Trophoblast cell (in vitro differentiated cells and primary cell): ENCODE measurements at regions not wholly inside any gene's neighbourhood (a gene's known extent, or its start where the extent isn't known, plus 50 kb on each side); places are given as distances from the start of the nearest gene placed in this dataset.

ENCODE experiments used
- DNase-seq, 2 donors: peaks; one replicate each; pipeline ENCODE4 v3.0.0-alpha.2; 2016
- H2AFZ ChIP-seq: 2 replicates; pipeline ENCODE4 v1.6.1; 2013; ENCODE audit warnings: low read length, moderate library complexity, mild to moderate bottlenecking; ENCODE audit not compliant: insufficient read depth, poor library complexity
- H2AK5ac ChIP-seq: 2 replicates; pipeline ENCODE4 v1.6.1; 2013; ENCODE audit warnings: mild to moderate bottlenecking, low read length
- H2BK120ac ChIP-seq: 2 replicates; pipeline ENCODE4 v1.6.1; 2013; ENCODE audit warnings: low read length, mild to moderate bottlenecking, moderate library complexity; ENCODE audit not compliant: insufficient read depth, poor library complexity
- H2BK12ac ChIP-seq: 2 replicates; pipeline ENCODE4 v1.6.1; 2013; ENCODE audit warnings: mild to moderate bottlenecking, low read length, moderate library complexity
- H2BK5ac ChIP-seq: 2 replicates; pipeline ENCODE4 v1.6.1; 2013; ENCODE audit warnings: low read length, low read depth, moderate library complexity, mild to moderate bottlenecking; ENCODE audit not compliant: poor library complexity
- H3K14ac ChIP-seq: 2 replicates; pipeline ENCODE4 v1.6.1; 2013; ENCODE audit warnings: mild to moderate bottlenecking, low read length
- H3K18ac ChIP-seq: 2 replicates; pipeline ENCODE4 v1.6.1; 2013; ENCODE audit warnings: mild to moderate bottlenecking, low read length
- H3K23ac ChIP-seq: 2 replicates; pipeline ENCODE4 v1.6.1; 2013; ENCODE audit warnings: low read length
- H3K27ac ChIP-seq: 2 replicates; pipeline ENCODE4 v1.5.1; 2013; ENCODE audit warnings: low read depth, mild to moderate bottlenecking, inconsistent platforms, low read length, moderate library complexity
- H3K27me3 ChIP-seq: 2 replicates; pipeline ENCODE4 v1.6.1; 2013; ENCODE audit warnings: inconsistent platforms, mild to moderate bottlenecking, low read length, moderate library complexity; ENCODE audit not compliant: insufficient read depth
- H3K36me3 ChIP-seq, 2 experiments: 1 replicate in 1 of 2; 2 replicates in 1 of 2; pipeline ENCODE4 v1.6.1; 2013; ENCODE audit warnings: low read length in 2 of 2, mild to moderate bottlenecking in 2 of 2, moderate library complexity in 1 of 2; ENCODE audit not compliant: insufficient read depth in 2 of 2, control insufficient read depth in 1 of 2
- H3K4ac ChIP-seq: 2 replicates; pipeline ENCODE4 v1.6.1; 2013; ENCODE audit warnings: low read depth, mild to moderate bottlenecking, low read length, moderate library complexity
- H3K4me1 ChIP-seq, 2 experiments: 1 replicate in 1 of 2; 2 replicates in 1 of 2; pipeline ENCODE4 v1.6.1; 2013; ENCODE audit warnings: low read length in 2 of 2, mild to moderate bottlenecking in 2 of 2, moderate library complexity in 1 of 2; ENCODE audit not compliant: insufficient read depth in 2 of 2, control insufficient read depth in 1 of 2
- H3K4me2 ChIP-seq: 2 replicates; pipeline ENCODE4 v1.6.1; 2013; ENCODE audit warnings: inconsistent platforms, mild to moderate bottlenecking, low read length, moderate library complexity
- H3K4me3 ChIP-seq: 2 replicates; pipeline ENCODE4 v1.5.1; 2013; ENCODE audit warnings: mild to moderate bottlenecking, low read depth, low read length, inconsistent platforms
- H3K79me1 ChIP-seq: one replicate; pipeline ENCODE4 v1.6.1; 2013; ENCODE audit warnings: low read length
- H3K79me2 ChIP-seq: 2 replicates; pipeline ENCODE4 v1.6.1; 2013; ENCODE audit warnings: low read length, mild to moderate bottlenecking; ENCODE audit not compliant: control insufficient read depth, insufficient read depth, poor library complexity
- H3K9ac ChIP-seq: 2 replicates; pipeline ENCODE4 v1.6.1; 2013; ENCODE audit warnings: mild to moderate bottlenecking, low read length
- H3K9me3 ChIP-seq: 2 replicates; pipeline ENCODE4 v1.6.1; 2013; ENCODE audit warnings: low read depth, mild to moderate bottlenecking, control low read depth, inconsistent platforms, low read length; ENCODE audit not compliant: insufficient read depth
- H4K12ac ChIP-seq: 2 replicates; pipeline ENCODE4 v1.6.1; 2013; ENCODE audit warnings: low read depth, mild to moderate bottlenecking, low read length, moderate library complexity
- H4K8ac ChIP-seq: 2 replicates; pipeline ENCODE4 v1.6.1; 2013; ENCODE audit warnings: low read depth, mild to moderate bottlenecking, low read length, moderate library complexity
- H4K91ac ChIP-seq: one replicate; pipeline ENCODE4 v1.6.1; 2013; ENCODE audit warnings: low read depth, mild to moderate bottlenecking, low read length, moderate library complexity
- WGBS: extraction: QIAGEN DNeasy Blood & Tissue Kit; methylation state at CpG from one replicate; pipeline ENCODE4 v1.1.7; 2013; ENCODE audit warnings: missing lambda C conversion rate; ENCODE audit not compliant: insufficient read length, insufficient coverage; ENCODE audit errors: extremely low coverage; 5-methylcytosine and 5-hydroxymethylcytosine counted together

GRCh38 chr2:223465793-223466192 is 136.4 kb downstream of the SCG2 start:
- no peak overlapping the region for H2BK120ac ChIP-seq
- H3K4me1 ChIP-seq = peaks cover 4% of the 10 kb centered on the region in 2 experiments
- H3K27me3 ChIP-seq = no peaks in the 10 kb centered on the region
- no peak overlapping the region for H4K12ac ChIP-seq
- no peak overlapping the region for H3K4me3 ChIP-seq
- H3K4me2 ChIP-seq = no peak overlapping the region
- H3K27ac ChIP-seq = no peak overlapping the region
- no peak overlapping the region for H2BK5ac ChIP-seq
- no peak overlapping the region for H3K14ac ChIP-seq
- no CpG with 5 or more reads among the region's 2 CpGs for WGBS
- no peaks in the 10 kb centered on the region for H3K9me3 ChIP-seq
- H2BK12ac ChIP-seq = no peak overlapping the region
- H4K8ac ChIP-seq = no peak overlapping the region
- H3K79me2 ChIP-seq = no peaks in the 10 kb centered on the region
- no peak overlapping the region for H3K18ac ChIP-seq
- no peak overlapping the region for H2AFZ ChIP-seq
- H3K79me1 ChIP-seq = no peaks in the 10 kb centered on the region
- DNase-seq = peak; percentile 11 to 39
- H3K4ac ChIP-seq = no peak overlapping the region
- H3K9ac ChIP-seq = no peak overlapping the region
- H2AK5ac ChIP-seq = no peak overlapping the region
- H3K36me3 ChIP-seq = no peaks in the 10 kb centered on the region
- H3K23ac ChIP-seq = no peak overlapping the region
- no peak overlapping the region for H4K91ac ChIP-seq

DNA sequence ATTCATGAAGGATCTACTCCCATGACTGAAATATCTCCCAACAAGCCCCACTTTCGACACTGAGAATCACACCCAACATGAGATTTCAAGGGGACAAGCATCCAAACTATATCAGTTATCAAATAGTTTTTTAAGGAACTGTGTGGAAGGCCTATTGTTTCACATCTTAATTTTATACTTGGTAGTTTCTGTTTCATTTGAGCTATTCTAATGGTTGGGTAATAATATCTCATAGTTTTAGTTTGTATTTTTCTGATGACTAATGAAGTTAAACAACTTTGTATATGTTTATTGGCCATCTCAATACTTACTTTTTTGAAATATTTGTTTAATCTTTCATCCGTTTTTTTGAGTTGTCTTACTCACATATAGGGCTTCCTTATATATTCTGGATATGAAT is 135.0 kb downstream of the SCG2 start:
- no peak overlapping the region for H3K27ac ChIP-seq
- no peaks in the 10 kb centered on the region for H3K79me2 ChIP-seq
- no peaks in the 10 kb centered on the region for H3K9me3 ChIP-seq
- no peaks in the 10 kb centered on the region for H3K27me3 ChIP-seq
- no peak overlapping the region for H3K18ac ChIP-seq
- no peak overlapping the region for H3K23ac ChIP-seq
- no peak overlapping the region for H4K8ac ChIP-seq
- no peak overlapping the region for H2AK5ac ChIP-seq
- no peak overlapping the region for H2AFZ ChIP-seq
- no peaks in the 10 kb centered on the region for H3K79me1 ChIP-seq
- H3K4me1 ChIP-seq = peaks cover 2% of the 10 kb centered on the region in 2 experiments
- H2BK12ac ChIP-seq = no peak overlapping the region
- no peak overlapping the region for H4K12ac ChIP-seq
- WGBS = no CpG with 5 or more reads among the region's 2 CpGs
- H3K36me3 ChIP-seq = no peaks in the 10 kb centered on the region
- no peak for DNase-seq
- H3K4ac ChIP-seq = no peak overlapping the region
- H2BK5ac ChIP-seq = no peak overlapping the region
- no peak overlapping the region for H4K91ac ChIP-seq
- no peak overlapping the region for H3K9ac ChIP-seq
- H3K4me2 ChIP-seq = no peak overlapping the region
- no peak overlapping the region for H2BK120ac ChIP-seq
- no peak overlapping the region for H3K4me3 ChIP-seq
- no peak overlapping the region for H3K14ac ChIP-seq

DNA sequence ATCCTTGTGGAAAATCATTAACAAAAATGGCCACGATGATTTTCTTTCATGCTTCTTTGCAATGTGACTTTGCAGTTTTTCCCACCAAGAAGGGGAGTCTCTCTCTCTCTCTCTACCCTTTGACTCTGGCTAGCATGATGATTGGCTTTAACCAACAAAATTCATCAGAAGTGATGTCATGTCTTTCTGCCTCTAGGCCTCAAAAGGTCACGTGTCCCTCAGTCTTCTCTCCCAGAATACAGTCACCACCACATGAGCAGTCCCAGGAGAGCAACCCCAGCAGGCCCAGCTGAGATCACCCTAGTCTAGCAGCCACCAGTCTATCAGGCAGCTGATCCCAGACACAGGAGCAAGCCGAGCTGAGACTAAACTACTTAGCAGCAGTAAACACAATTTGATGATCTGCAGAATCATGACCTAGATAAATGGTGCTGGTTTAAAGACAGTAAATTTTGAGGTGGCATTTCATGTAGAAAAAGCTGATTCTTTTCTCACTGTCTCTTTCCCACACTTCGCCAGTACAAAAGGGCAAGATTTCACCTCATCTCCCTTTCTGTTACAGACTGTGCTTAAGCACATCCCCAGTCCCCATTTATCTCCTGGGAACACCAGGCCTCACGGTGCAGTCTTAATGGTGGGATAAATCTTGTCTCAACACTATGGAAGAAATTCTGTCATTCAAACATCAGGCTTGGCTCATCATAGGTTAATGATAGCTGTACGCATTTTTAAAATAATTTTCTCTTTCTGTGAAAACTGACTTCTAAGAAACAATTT is 132.7 kb downstream of the SCG2 start:
- Histone ChIP-seq H2BK5ac (peak overlapping the region; percentile 69), H3K4ac (no peak overlapping the region), H2BK120ac (peak overlapping the region; percentile 77), H3K4me3 (no peak overlapping the region), H3K4me2 (no peak overlapping the region), H3K36me3 (no peaks in the 10 kb centered on the region), H2AFZ (no peak overlapping the region), H3K14ac (peak overlapping the region; percentile 63), H3K23ac (no peak overlapping the region), H4K91ac (no peak overlapping the region), H3K27me3 (no peaks in the 10 kb centered on the region), H3K9me3 (no peaks in the 10 kb centered on the region), H3K79me2 (no peaks in the 10 kb centered on the region), H3K79me1 (no peaks in the 10 kb centered on the region), H4K8ac (no peak overlapping the region), H3K18ac (no peak overlapping the region), H2AK5ac (no peak overlapping the region), H2BK12ac (no peak overlapping the region), H3K4me1 (peaks cover 2% of the 10 kb centered on the region in 2 experiments), H3K27ac (peak overlapping the region; percentile 37), H4K12ac (no peak overlapping the region), H3K9ac (no peak overlapping the region)
- no CpG with 5 or more reads among the region's 6 CpGs for WGBS
- peak in 1 of 2 donors; percentile 25 for DNase-seq

- no peak overlapping the region for H3K18ac ChIP-seq
- no peaks in the 10 kb centered on the region for H3K36me3 ChIP-seq
- no peaks in the 10 kb centered on the region for H3K9me3 ChIP-seq
- no peak overlapping the region for H2BK5ac ChIP-seq
- H3K14ac ChIP-seq = no peak overlapping the region
- no peaks in the 10 kb centered on the region for H3K27me3 ChIP-seq
- H3K27ac ChIP-seq = no peak overlapping the region
- no peak overlapping the region for H4K8ac ChIP-seq
- H3K4me3 ChIP-seq = no peak overlapping the region
- H3K9ac ChIP-seq = no peak overlapping the region
- H2AK5ac ChIP-seq = no peak overlapping the region
- H3K79me2 ChIP-seq = no peaks in the 10 kb centered on the region
- H2BK120ac ChIP-seq = no peak overlapping the region
- H3K23ac ChIP-seq = no peak overlapping the region
- peak overlapping the region; percentile 75 for H2BK12ac ChIP-seq
- no peak for DNase-seq
- no peaks in the 10 kb centered on the region for H3K79me1 ChIP-seq
- H4K91ac ChIP-seq = no peak overlapping the region
- H3K4me2 ChIP-seq = no peak overlapping the region
- no peak overlapping the region for H4K12ac ChIP-seq
- no CpG with 5 or more reads among the region's 2 CpGs for WGBS
- peaks cover 2 to 4% of the 10 kb centered on the region in 2 experiments for H3K4me1 ChIP-seq
- no peak overlapping the region for H2AFZ ChIP-seq
- H3K4ac ChIP-seq = no peak overlapping the region
Measured at GRCh38 chr2:223470602-223471001, 131.6 kb downstream of the SCG2 start.
